ENCODE measurements at regions not wholly inside any gene's neighbourhood (a gene's known extent, or its start where the extent isn't known, plus 50 kb on each side); places are given as distances from the start of the nearest gene placed in this dataset.

DNA sequence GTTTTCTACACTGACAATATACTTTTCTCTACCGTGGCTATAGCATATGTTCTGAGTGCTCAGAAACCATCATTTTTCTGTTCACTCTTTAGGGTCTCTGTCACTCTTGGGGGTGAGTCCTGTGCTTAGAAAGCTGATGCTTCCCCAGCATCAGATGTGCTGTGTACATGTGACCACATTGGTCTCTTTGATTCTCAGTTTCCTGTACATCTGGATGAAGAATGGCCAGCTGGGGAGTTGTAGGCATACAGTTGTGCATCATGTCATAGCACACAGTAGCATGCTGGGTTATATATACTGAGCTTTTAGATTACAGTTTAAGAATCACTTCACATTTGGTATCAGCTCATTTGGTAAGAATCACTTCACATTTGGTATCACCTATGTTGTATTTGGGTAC lies 238.6 kb upstream of the PREP start:
- no peak for TF ChIP-seq CTCF (IDR thresholded peaks at IDR 0.05; ENCODE audit: low read depth, low read length)
- no peak for TF ChIP-seq EZH2phosphoT487 (IDR thresholded peaks at IDR 0.05; ENCODE audit: low read depth)
